Heart right ventricle (tissue), 16 donors: ENCODE measurements at regions not wholly inside any gene's neighbourhood (a gene's known extent, or its start where the extent isn't known, plus 50 kb on each side); places are given as distances from the start of the nearest gene placed in this dataset.
"Not testable (repeated sequence)": the region's sequence is repeated elsewhere in the genome, so short reads cannot be mapped to it uniquely, and the experiment has no call there.

Experiments
- ATAC-seq, 8 donors: fragments of 200-7000 bp; cut with Tn5 transposase; one replicate each; pipeline ENCODE4 v1.9.1; 2020; ENCODE audit warnings: mild to moderate bottlenecking in 8 of 8, moderate library complexity in 8 of 8, moderate number of reproducible peaks in 1 of 8
- DNase-seq, 2 donors: peaks; one replicate each; pipeline ENCODE4 v3.0.0-alpha.2; 2020
- H3K27ac ChIP-seq, 10 donors: fragments of 200-600 bp; sonication (generic) in 2 of 10; one replicate each; pipeline versions ENCODE4 v1.5.0 to v1.8.0; 2020 to 2022; ENCODE audit warnings: mild to moderate bottlenecking in 3 of 10
- H3K27me3 ChIP-seq, 7 donors: fragments of 200-600 bp; one replicate each; pipeline ENCODE4 v1.8.0; 2021 to 2022; ENCODE audit warnings: mild to moderate bottlenecking in 2 of 7
- H3K36me3 ChIP-seq, 9 donors: fragments of 200-600 bp; sonication (generic) in 1 of 9; one replicate each; pipeline versions ENCODE4 v1.5.0 to v1.8.0; 2020 to 2022; ENCODE audit warnings: mild to moderate bottlenecking in 2 of 9
- H3K4me1 ChIP-seq, 9 donors: fragments of 200-600 bp; sonication (generic) in 1 of 9; one replicate each; pipeline versions ENCODE4 v1.5.0 to v1.8.0; 2020 to 2022; ENCODE audit warnings: mild to moderate bottlenecking in 4 of 9
- H3K4me3 ChIP-seq, 10 donors: fragments of 200-600 bp; sonication (generic) in 2 of 10; one replicate each; pipeline versions ENCODE4 v1.5.0 to v1.8.0; 2020 to 2022; ENCODE audit warnings: mild to moderate bottlenecking in 7 of 10, moderate library complexity in 2 of 10
- H3K9me3 ChIP-seq, 11 donors: fragments of 200-600 bp in 10 of 11; sonication (generic) in 2 of 11; one replicate each; pipeline versions ENCODE4 v1.5.0 to v1.8.0; 2013 to 2022; ENCODE audit warnings: mild to moderate bottlenecking in 2 of 11, control low read depth in 1 of 11, moderate library complexity in 1 of 11
- CTCF ChIP-seq, 9 donors: fragments of 200-600 bp; sonication (generic) in 2 of 9; IDR thresholded peaks; one replicate each; pipeline versions ENCODE4 v1.5.0 to v1.8.0; 2021 to 2022; ENCODE audit warnings: antibody characterized with exemption in 9 of 9, mild to moderate bottlenecking in 5 of 9, moderate library complexity in 1 of 9
- WGBS, 2 donors: extraction: QIAGEN DNeasy Blood & Tissue Kit; methylation state at CpG; one replicate each; pipeline ENCODE4 v1.1.7; 2013; ENCODE audit warnings: inconsistent platforms in 1 of 2; 5-methylcytosine and 5-hydroxymethylcytosine counted together
- intact Hi-C, 10 donors: fragments of 100-400 bp; cut with DNase I; formaldehyde crosslinking; loops; one replicate each; pipeline versions ENCODE4 v1.11.1 to v1.14.2; 2022
- donor health status: Arrhythmogenic right ventricular cardiomyopathy.
- donor health status: ischemic (EF 13 %, LVEDD 7.1; RV severe dilation, severe dysfunction).
- donor health status: healthy with polysubstance abuse.
- donor health status: DM: no; HTN: yes; CAD: no.
- donor health status: DM: no; HTN: no; CAD: no.
- donor health status: ischemic (EF 25% LVEDD 6.9; RV normal size, moderate dysfunction).
- donor health status: ischemic (EF 25% LVEDD 5.7; RV mildly dilated, moderate dysfunction).
- donor health status: healthy.
- donor health status: DM: yes; HTN: yes; CAD: no.
- donor health status: Ischemic cardiomyopathy.
- donor health status: ischemic (EF 35%, LVEDD 5.7; RV mildly dilated, moderate dysfunction).
- donor health status: nonischemic (EF 11% LVEDD 7.7; RV severe dilation, severe dysfunction).
- donor health status: DM: yes; HTN: yes; CAD: no.
- donor health status: PGD.
- donor health status: ischemic (EF 29% LVEDD 5.4; RV normal size, mild dysfunction).
- donor health status: nonischemic (EF 23%, LVEDD 6.1; RV moderate dilation, normal function).

GRCh38 chr14:23883684-23884540, 69.7 kb upstream of the DHRS4 start:
- Histone ChIP-seq H3K36me3 (no peaks in the 10 kb centered on the region), H3K27ac (no peak overlapping the region), H3K9me3 (peaks cover 0 to 24% (median 7%) of the 10 kb centered on the region in 11 donors), H3K4me3 (no peak overlapping the region), H3K4me1 (no peaks in the 10 kb centered on the region), H3K27me3 (peaks cover 0 to 7% (median 0%) of the 10 kb centered on the region in 7 donors)
- TF ChIP-seq CTCF (IDR thresholded peaks at IDR 0.05): no peak
- intact Hi-C loops: no loop called here
- WGBS, 2 donors: 44 to 51% methylated on average over 13 of the region's 13 CpGs
- ATAC-seq (no peak), DNase-seq (no peak)

DNA sequence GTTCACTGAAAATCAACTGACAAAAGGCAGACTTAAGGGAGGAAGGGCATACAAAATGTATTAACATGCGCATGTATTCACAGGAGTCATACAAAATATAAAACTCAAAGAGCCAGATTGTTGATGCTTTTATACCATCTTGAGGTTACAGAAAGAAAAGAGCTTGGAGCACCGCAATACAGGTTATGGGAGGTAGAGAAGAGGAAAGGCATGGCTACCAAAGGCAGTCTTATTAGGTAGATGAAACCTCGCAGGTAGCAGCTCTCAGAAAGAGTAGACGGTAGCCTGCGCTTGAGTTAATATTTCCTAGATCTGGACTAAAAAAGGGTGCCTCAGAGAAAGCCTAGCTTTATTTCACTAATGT, 69.0 kb upstream of the DHRS4 start:
- Histone ChIP-seq H3K27me3 (peaks cover 0 to 7% (median 0%) of the 10 kb centered on the region in 7 donors), H3K4me3 (no peak overlapping the region), H3K4me1 (no peaks in the 10 kb centered on the region), H3K9me3 (peaks cover 0 to 27% (median 7%) of the 10 kb centered on the region in 11 donors), H3K36me3 (no peaks in the 10 kb centered on the region), H3K27ac (no peak overlapping the region)
- 83 to 88% methylated on average over 5 of the region's 5 CpGs for WGBS, 2 donors
- TF ChIP-seq CTCF (IDR thresholded peaks at IDR 0.05): no peak
- ATAC-seq (no peak), DNase-seq (no peak)
- intact Hi-C loops: no loop called here

GRCh38 chr14:23887536-23887935, 66.0 kb upstream of the DHRS4 start:
- Histone ChIP-seq H3K27me3 (peaks cover 0 to 9% (median 0%) of the 10 kb centered on the region in 7 donors), H3K36me3 (no peaks in the 10 kb centered on the region), H3K4me1 (no peaks in the 10 kb centered on the region), H3K9me3 (peaks cover 0 to 27% (median 7%) of the 10 kb centered on the region in 11 donors), H3K27ac (no peak overlapping the region), H3K4me3 (no peak overlapping the region)
- intact Hi-C loops: no loop called here
- ATAC-seq (no peak), DNase-seq (no peak)
- no peak for TF ChIP-seq CTCF (IDR thresholded peaks at IDR 0.05)
- WGBS, 2 donors: 69 to 76% methylated on average over 1 of the region's 1 CpG

DNA sequence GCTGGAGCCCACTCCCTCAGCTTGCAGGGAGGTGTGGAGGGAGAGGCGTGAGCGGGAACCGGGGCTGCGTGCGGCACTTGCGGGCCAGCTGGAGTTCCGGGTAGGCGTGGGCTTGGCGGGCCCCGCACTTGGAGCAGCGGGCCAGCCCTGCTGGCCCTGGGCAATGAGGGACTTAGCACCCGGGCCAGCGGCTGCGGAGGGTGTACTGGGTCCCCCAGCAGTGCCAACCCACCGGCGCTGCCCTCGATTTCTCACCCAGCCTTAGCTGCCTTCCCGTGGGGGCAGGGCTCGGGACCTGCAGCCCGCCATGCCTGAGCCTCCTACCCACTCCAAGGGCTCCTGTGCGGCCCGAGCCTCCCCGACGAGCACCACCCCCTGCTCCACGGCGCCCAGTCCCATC, 61.9 kb upstream of the DHRS4 start:
- H3K27ac ChIP-seq, DNase-seq, H3K36me3 ChIP-seq, H3K27me3 ChIP-seq, ATAC-seq, intact Hi-C loops, H3K4me1 ChIP-seq, H3K4me3 ChIP-seq: not testable (repeated sequence)
- WGBS, 2 donors: 92 to 97% methylated on average over 16 to 26 of the region's 26 CpGs
- H3K9me3 ChIP-seq: peaks cover 0 to 25% (median 7%) of the 10 kb centered on the region in 11 donors

GRCh38 chr14:23892289-23892688, 61.3 kb upstream of the DHRS4 start:
- H3K27me3 ChIP-seq, ATAC-seq, DNase-seq, H3K4me3 ChIP-seq, H3K27ac ChIP-seq, intact Hi-C loops, H3K4me1 ChIP-seq, H3K36me3 ChIP-seq: not testable (repeated sequence)
- 84 to 86% methylated on average over 3 of the region's 3 CpGs for WGBS, 2 donors
- peaks cover 0 to 20% (median 7%) of the 10 kb centered on the region in 11 donors for H3K9me3 ChIP-seq
